Fibroblast of lung (primary cell): ENCODE measurements at regions not wholly inside any gene's neighbourhood (a gene's known extent, or its start where the extent isn't known, plus 50 kb on each side); places are given as distances from the start of the nearest gene placed in this dataset.

Source experiments
- DNase-seq, 2 donors: peaks; one replicate each; pipeline versions ENCODE4 v3.0.0 to v3.0.0-alpha.2; 2010; ENCODE audit warnings: low read depth in 2 of 2
- H2AFZ ChIP-seq: 2 replicates; pipeline ENCODE4 v1.5.1; 2012; ENCODE audit warnings: low read length, control low read depth, inconsistent platforms
- H3K27ac ChIP-seq: 2 replicates; pipeline ENCODE4 v1.5.1; 2011; ENCODE audit warnings: low read length, control low read depth; ENCODE audit not compliant: insufficient read depth
- H3K27me3 ChIP-seq: 2 replicates; pipeline ENCODE4 v1.5.1; 2011; ENCODE audit warnings: mild to moderate bottlenecking, low read length; ENCODE audit not compliant: control insufficient read depth, insufficient read depth
- H3K36me3 ChIP-seq: 2 replicates; pipeline ENCODE4 v1.5.1; 2011; ENCODE audit warnings: low read length; ENCODE audit not compliant: control insufficient read depth, insufficient read depth
- H3K4me1 ChIP-seq: 2 replicates; pipeline ENCODE4 v1.5.1; 2011; ENCODE audit warnings: low read length; ENCODE audit not compliant: control insufficient read depth, insufficient read depth; ENCODE audit errors: extremely low read depth
- H3K4me2 ChIP-seq: 2 replicates; pipeline ENCODE4 v1.5.1; 2011; ENCODE audit warnings: low read length, control low read depth; ENCODE audit not compliant: insufficient read depth; ENCODE audit errors: extremely low read depth
- H3K4me3 ChIP-seq, 4 experiments: fragments of 200-600 bp in 1 of 4; sonication (generic) in 1 of 4; replicated peaks in 1 of 4; 2 replicates each; pipeline ENCODE4 v1.5.1; 2011 to 2016; ENCODE audit warnings: low read length in 4 of 4, low read depth in 3 of 4, mild to moderate bottlenecking in 3 of 4, control low read depth in 2 of 4, inconsistent platforms in 1 of 4, mixed read lengths in 1 of 4; ENCODE audit not compliant: insufficient read depth in 1 of 4; ENCODE audit errors: control extremely low read depth in 1 of 4
- H3K79me2 ChIP-seq: 2 replicates; pipeline ENCODE4 v1.5.1; 2012; ENCODE audit warnings: mild to moderate bottlenecking, low read length, inconsistent platforms; ENCODE audit not compliant: control insufficient read depth, insufficient read depth
- H3K9ac ChIP-seq: 2 replicates; pipeline ENCODE4 v1.5.1; 2011; ENCODE audit warnings: mild to moderate bottlenecking, low read length, control low read depth; ENCODE audit not compliant: insufficient read depth
- H3K9me3 ChIP-seq: 2 replicates; pipeline ENCODE4 v1.5.1; 2012; ENCODE audit warnings: low read depth, low read length; ENCODE audit not compliant: control insufficient read depth, insufficient read depth
- H4K20me1 ChIP-seq: 2 replicates; pipeline ENCODE4 v1.5.1; 2011; ENCODE audit warnings: low read length; ENCODE audit not compliant: control insufficient read depth, insufficient read depth; ENCODE audit errors: extremely low read depth
- EZH2 ChIP-seq: IDR thresholded peaks from 2 replicates; pipeline ENCODE4 v1.5.1; 2012; ENCODE audit warnings: low read length, control low read depth, mild to moderate bottlenecking; ENCODE audit errors: missing control alignments
- TF ChIP-seq, protein P1 (sequence below), 2 donors: IDR thresholded peaks in 1 of 2; conservative IDR thresholded peaks in 1 of 2; 1 replicate in 1 of 2; 2 replicates in 1 of 2; pipeline ENCODE4 v1.5.1; 2011 to 2012; ENCODE audit warnings: low read length in 2 of 2, control low read depth in 1 of 2, inconsistent platforms in 1 of 2, low read depth in 1 of 2, mild to moderate bottlenecking in 1 of 2

DNA sequence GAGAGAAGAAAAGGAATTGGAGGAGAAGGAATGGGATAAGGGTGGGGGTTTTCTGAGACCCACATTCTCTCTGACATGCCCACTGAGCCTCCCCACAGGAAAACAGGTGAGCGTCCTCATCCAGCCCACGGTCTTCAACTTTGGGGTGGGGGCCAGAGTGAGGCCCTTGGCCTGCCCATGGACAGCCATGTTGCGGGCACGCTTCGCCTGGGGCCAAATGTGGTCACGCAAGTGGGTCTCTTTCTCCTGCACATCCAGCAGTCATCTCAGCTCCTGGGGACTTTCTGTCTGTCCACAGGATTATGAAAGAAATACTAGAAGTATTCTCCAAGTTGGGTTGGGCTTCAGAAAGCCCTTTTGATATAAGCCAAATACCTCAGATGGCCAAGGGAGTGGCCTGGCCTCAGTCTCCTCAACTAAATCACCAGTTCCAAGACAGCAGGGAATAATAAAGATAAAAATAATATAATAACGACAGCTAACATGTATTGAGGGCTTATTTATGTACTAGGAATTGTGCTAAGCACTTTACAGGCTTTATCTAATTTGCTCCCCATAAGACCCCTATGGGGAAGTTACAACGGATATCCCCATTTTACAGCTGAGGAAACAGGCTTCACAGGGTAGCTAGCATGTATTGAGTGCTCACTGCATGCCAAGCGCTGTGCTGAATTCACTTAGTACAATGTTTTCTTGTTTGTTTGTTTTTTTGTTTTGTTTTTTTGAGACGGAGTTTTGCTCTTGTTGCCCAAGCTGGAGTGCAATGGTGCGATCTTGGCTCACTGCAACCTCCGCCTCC lies 57.2 kb upstream of the LBX1 start:
- H4K20me1 ChIP-seq = no peaks in the 10 kb centered on the region
- no peak for DNase-seq
- peaks cover 58% of the 10 kb centered on the region for H3K27me3 ChIP-seq

GRCh38 chr10:101287183-101287996 lies 58.1 kb upstream of the LBX1 start:
- Histone ChIP-seq H2AFZ (no peak overlapping the region), H3K27ac (no peak overlapping the region), H3K4me3 (no peak overlapping the region), H3K36me3 (no peaks in the 10 kb centered on the region), H3K27me3 (peaks cover 51% of the 10 kb centered on the region), H3K9me3 (no peaks in the 10 kb centered on the region), H4K20me1 (no peaks in the 10 kb centered on the region), H3K79me2 (no peaks in the 10 kb centered on the region), H3K4me1 (no peaks in the 10 kb centered on the region), H3K9ac (no peak overlapping the region), H3K4me2 (no peak overlapping the region)
- DNase-seq = no peak
- TF ChIP-seq EZH2 = no peak

More for the DNA sequence above, 57.2 kb upstream of the LBX1 start:
- Histone ChIP-seq H3K27ac (no peak overlapping the region), H3K4me3 (no peak overlapping the region), H3K9me3 (no peaks in the 10 kb centered on the region), H3K9ac (no peak overlapping the region), H2AFZ (no peak overlapping the region), H3K4me2 (no peak overlapping the region), H3K4me1 (no peaks in the 10 kb centered on the region), H3K36me3 (no peaks in the 10 kb centered on the region), H3K79me2 (no peaks in the 10 kb centered on the region)
- TF ChIP-seq, protein P1, sequence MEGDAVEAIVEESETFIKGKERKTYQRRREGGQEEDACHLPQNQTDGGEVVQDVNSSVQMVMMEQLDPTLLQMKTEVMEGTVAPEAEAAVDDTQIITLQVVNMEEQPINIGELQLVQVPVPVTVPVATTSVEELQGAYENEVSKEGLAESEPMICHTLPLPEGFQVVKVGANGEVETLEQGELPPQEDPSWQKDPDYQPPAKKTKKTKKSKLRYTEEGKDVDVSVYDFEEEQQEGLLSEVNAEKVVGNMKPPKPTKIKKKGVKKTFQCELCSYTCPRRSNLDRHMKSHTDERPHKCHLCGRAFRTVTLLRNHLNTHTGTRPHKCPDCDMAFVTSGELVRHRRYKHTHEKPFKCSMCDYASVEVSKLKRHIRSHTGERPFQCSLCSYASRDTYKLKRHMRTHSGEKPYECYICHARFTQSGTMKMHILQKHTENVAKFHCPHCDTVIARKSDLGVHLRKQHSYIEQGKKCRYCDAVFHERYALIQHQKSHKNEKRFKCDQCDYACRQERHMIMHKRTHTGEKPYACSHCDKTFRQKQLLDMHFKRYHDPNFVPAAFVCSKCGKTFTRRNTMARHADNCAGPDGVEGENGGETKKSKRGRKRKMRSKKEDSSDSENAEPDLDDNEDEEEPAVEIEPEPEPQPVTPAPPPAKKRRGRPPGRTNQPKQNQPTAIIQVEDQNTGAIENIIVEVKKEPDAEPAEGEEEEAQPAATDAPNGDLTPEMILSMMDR (conservative IDR thresholded peaks at IDR 0.05 in 1 of 2, IDR thresholded peaks at IDR 0.05 in 1 of 2; ENCODE audit: low read depth in 1 of 2, low read length in 2 of 2) = no peak
- no peak for TF ChIP-seq EZH2

DNA sequence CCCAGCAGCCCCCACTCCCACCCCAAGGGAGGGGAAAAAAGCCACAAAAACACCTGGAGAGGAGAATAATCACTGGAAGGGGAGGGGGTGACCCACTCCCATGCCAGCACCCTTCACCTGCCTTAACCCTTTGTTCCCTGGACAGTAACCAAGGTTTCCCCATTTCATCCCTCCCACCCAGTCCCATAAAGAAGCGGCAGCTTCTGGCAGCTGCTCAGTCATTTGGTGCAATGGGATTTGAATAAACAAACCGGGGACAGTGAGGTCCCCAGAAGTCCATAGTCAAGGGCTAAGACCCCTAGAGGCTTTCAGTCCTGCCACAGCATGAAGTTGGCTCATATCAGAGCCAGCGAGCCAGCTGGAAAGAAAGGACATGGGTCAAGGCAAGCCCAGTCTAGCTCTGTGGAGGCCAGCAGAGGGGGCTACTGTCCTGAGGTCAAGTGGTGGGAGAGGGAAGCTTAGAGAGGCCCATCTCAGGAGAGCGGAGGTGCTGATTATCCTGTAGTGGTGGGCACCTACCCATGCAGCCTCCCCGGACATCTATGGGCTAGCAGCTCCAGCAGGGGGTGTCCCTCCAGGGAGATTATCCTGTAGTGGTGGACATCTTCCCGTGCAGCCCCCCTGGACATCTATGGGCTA lies 58.9 kb upstream of the LBX1 start:
- H3K27me3 ChIP-seq = peaks cover 45% of the 10 kb centered on the region
- no peak overlapping the region for H2AFZ ChIP-seq
- no peaks in the 10 kb centered on the region for H4K20me1 ChIP-seq
- H3K9me3 ChIP-seq = no peaks in the 10 kb centered on the region
- TF ChIP-seq EZH2 = no peak
- TF ChIP-seq, protein P1 (conservative IDR thresholded peaks at IDR 0.05 in 1 of 2, IDR thresholded peaks at IDR 0.05 in 1 of 2; ENCODE audit: low read depth in 1 of 2, low read length in 2 of 2) = peak; percentile 28 to 55
- H3K4me3 ChIP-seq = no peak overlapping the region
- H3K36me3 ChIP-seq = no peaks in the 10 kb centered on the region
- H3K79me2 ChIP-seq = no peaks in the 10 kb centered on the region
- no peaks in the 10 kb centered on the region for H3K4me1 ChIP-seq
- H3K4me2 ChIP-seq = no peak overlapping the region
- H3K9ac ChIP-seq = no peak overlapping the region
- DNase-seq = peak; percentile 17 to 41
- no peak overlapping the region for H3K27ac ChIP-seq
